Fibroblast of the aortic adventitia (primary cell): ENCODE measurements at regions not wholly inside any gene's neighbourhood (a gene's known extent, or its start where the extent isn't known, plus 50 kb on each side); places are given as distances from the start of the nearest gene placed in this dataset.
"Not testable (repeated sequence)": the region's sequence is repeated elsewhere in the genome, so short reads cannot be mapped to it uniquely, and the experiment has no call there.

Experiments used
- DNase-seq: peaks from one replicate; pipeline ENCODE4 v3.0.0-alpha.2; 2010; ENCODE audit warnings: low read depth
- H3K4me3 ChIP-seq: 2 replicates; pipeline ENCODE4 v1.5.1; 2011; ENCODE audit warnings: low read depth, mild to moderate bottlenecking, control low read depth, low read length, moderate library complexity
- CTCF ChIP-seq: IDR thresholded peaks from 2 replicates; pipeline ENCODE4 v1.5.1; 2011; ENCODE audit warnings: mild to moderate bottlenecking, low read length, control low read depth, inconsistent platforms; ENCODE audit not compliant: insufficient read depth

- DNase-seq, result no peak
- TF ChIP-seq CTCF, result no peak
- no peak overlapping the region for H3K4me3 ChIP-seq
These were observed 53.5 kb downstream of the FSCB start for GRCh38 chr14:44453433-44454171.

GRCh38 chr14:44450232-44450631, 56.9 kb downstream of the FSCB start:
- not testable (repeated sequence) for DNase-seq, H3K4me3 ChIP-seq

- H3K4me3 ChIP-seq, result no peak overlapping the region
- no peak for DNase-seq
- no peak for TF ChIP-seq CTCF
These were observed 57.4 kb downstream of the FSCB start for GRCh38 chr14:44449680-44450079.

- no peak overlapping the region for H3K4me3 ChIP-seq
- DNase-seq, result no peak
- no peak for TF ChIP-seq CTCF
These were observed 58.1 kb downstream of the FSCB start for GRCh38 chr14:44448951-44449358.

GRCh38 chr14:44446965-44447364, 60.1 kb downstream of the FSCB start:
- no peak overlapping the region for H3K4me3 ChIP-seq
- TF ChIP-seq CTCF, result no peak
- no peak for DNase-seq

GRCh38 chr14:44444454-44444853, 62.6 kb downstream of the FSCB start:
- no peak overlapping the region for H3K4me3 ChIP-seq
- no peak for TF ChIP-seq CTCF
- DNase-seq, result no peak

GRCh38 chr14:44438936-44439335, 68.1 kb downstream of the FSCB start:
- no peak overlapping the region for H3K4me3 ChIP-seq
- no peak for TF ChIP-seq CTCF
- no peak for DNase-seq
